CD4-positive, alpha-beta T cell (primary cell): ENCODE measurements at regions not wholly inside any gene's neighbourhood (a gene's known extent, or its start where the extent isn't known, plus 50 kb on each side); places are given as distances from the start of the nearest gene placed in this dataset.

Experiments used
- ATAC-seq: fragments of 200-7000 bp; cut with Tn5 transposase; one replicate; pipeline ENCODE4 v1.10.0; 2022; ENCODE audit warnings: mild to moderate bottlenecking; ENCODE audit not compliant: poor library complexity
- CTCF ChIA-PET: fragments of 350-600 bp; sonication (Branson Sonifier 250); formaldehyde crosslinking; loops from one replicate; lab custom pipeline; 2021; ENCODE audit warnings: antibody characterized with exemption, inconsistent platforms; lab: Charles Lee
- POLR2A ChIA-PET: fragments of 350-600 bp; sonication (Branson Sonifier 250); formaldehyde crosslinking; loops from one replicate; lab custom pipeline; 2021; ENCODE audit warnings: antibody characterized with exemption, inconsistent platforms; lab: Charles Lee
- DNase-seq, 14 experiments: peaks; one replicate each; pipeline ENCODE4 v3.0.0-alpha.2; 2013 to 2020; ENCODE audit warnings: mixed read lengths in 2 of 14
- H3K27ac ChIP-seq, 2 donors: one replicate each; pipeline versions ENCODE4 v1.5.1 to v1.7.0; 2013; ENCODE audit warnings: low read length in 2 of 2, low read depth in 1 of 2, mild to moderate bottlenecking in 1 of 2
- H3K27me3 ChIP-seq, 2 experiments: 1 replicate in 1 of 2; 2 replicates in 1 of 2; pipeline versions ENCODE4 v1.6.1 to v1.7.0; 2013; ENCODE audit warnings: low read length in 2 of 2, control low read depth in 1 of 2, mild to moderate bottlenecking in 1 of 2, moderate library complexity in 1 of 2; ENCODE audit not compliant: insufficient read depth in 2 of 2, control insufficient read depth in 1 of 2
- H3K36me3 ChIP-seq: one replicate; pipeline ENCODE4 v1.6.1; 2013; ENCODE audit warnings: low read length, control low read depth; ENCODE audit not compliant: insufficient read depth
- H3K4me1 ChIP-seq: one replicate; pipeline ENCODE4 v1.6.1; 2013; ENCODE audit warnings: low read length, control low read depth; ENCODE audit not compliant: insufficient read depth
- H3K4me3 ChIP-seq: one replicate; pipeline ENCODE4 v1.5.1; 2013; ENCODE audit warnings: mild to moderate bottlenecking, low read length, moderate library complexity
- H3K9me3 ChIP-seq, 2 experiments: 1 replicate in 1 of 2; 2 replicates in 1 of 2; pipeline versions ENCODE4 v1.6.1 to v1.7.0; 2013; ENCODE audit warnings: low read length in 2 of 2, mild to moderate bottlenecking in 2 of 2, control low read depth in 1 of 2, moderate library complexity in 1 of 2; ENCODE audit not compliant: control insufficient read depth in 1 of 2, insufficient read depth in 1 of 2
- H3K27ac Mint-ChIP-seq: one replicate; pipeline ENCODE4 v1.8.0; 2020; ENCODE audit warnings: mixed read lengths
- H3K27me3 Mint-ChIP-seq: one replicate; pipeline ENCODE4 v1.8.0; 2021; ENCODE audit warnings: mixed read lengths
- H3K36me3 Mint-ChIP-seq: one replicate; pipeline ENCODE4 v1.8.0; 2021; ENCODE audit warnings: low read depth, mixed read lengths
- H3K4me1 Mint-ChIP-seq: one replicate; pipeline ENCODE4 v1.8.0; 2021; ENCODE audit warnings: low read depth, mixed read lengths
- H3K4me3 Mint-ChIP-seq: one replicate; pipeline ENCODE4 v1.8.0; 2020; ENCODE audit warnings: mild to moderate bottlenecking, mixed read lengths
- H3K9me3 Mint-ChIP-seq: one replicate; pipeline ENCODE4 v1.8.0; 2020; ENCODE audit warnings: mixed read lengths
- CTCF ChIP-seq: fragments of 200-600 bp; IDR thresholded peaks from one replicate; pipeline ENCODE4 v1.8.0; 2022; ENCODE audit warnings: antibody characterized with exemption, mild to moderate bottlenecking
- intact Hi-C, 2 experiments: fragments of 100-400 bp; cut with DNase I in 1 of 2; cut with micrococcal nuclease in 1 of 2; formaldehyde crosslinking; loops; one replicate each; pipeline versions ENCODE4 v1.15.1 to v1.9.0; 2023 to 2025; cut with DNase I, micrococcal nuclease

GRCh38 chr1:222347627-222348026, 200.3 kb downstream of the HHIPL2 start:
- no peaks in the 10 kb centered on the region for H3K9me3 ChIP-seq
- CTCF ChIA-PET = no interaction called here
- H3K27ac Mint-ChIP-seq = no peak overlapping the region
- intact Hi-C loops = no loop called here
- no peaks in the 10 kb centered on the region for H3K36me3 ChIP-seq
- no peaks in the 10 kb centered on the region for H3K36me3 Mint-ChIP-seq
- H3K9me3 Mint-ChIP-seq = peaks cover 4% of the 10 kb centered on the region
- DNase-seq (no peak), ATAC-seq (no peak)
- no peaks in the 10 kb centered on the region for H3K27me3 Mint-ChIP-seq
- no peak overlapping the region for H3K27ac ChIP-seq
- H3K4me1 Mint-ChIP-seq = no peaks in the 10 kb centered on the region
- no peaks in the 10 kb centered on the region for H3K4me1 ChIP-seq
- no peaks in the 10 kb centered on the region for H3K27me3 ChIP-seq
- no peak for TF ChIP-seq CTCF
- POLR2A ChIA-PET = no interaction called here
- no peak overlapping the region for H3K4me3 ChIP-seq
- no peak overlapping the region for H3K4me3 Mint-ChIP-seq

GRCh38 chr1:222346955-222347354, 200.9 kb downstream of the HHIPL2 start:
- Mint-ChIP-seq H3K9me3 (peaks cover 4% of the 10 kb centered on the region), H3K36me3 (no peaks in the 10 kb centered on the region), H3K4me3 (no peak overlapping the region), H3K4me1 (no peaks in the 10 kb centered on the region), H3K27me3 (no peaks in the 10 kb centered on the region), H3K27ac (no peak overlapping the region)
- H3K27ac ChIP-seq = no peak overlapping the region
- CTCF ChIA-PET = no interaction called here
- no peaks in the 10 kb centered on the region for H3K4me1 ChIP-seq
- ATAC-seq (no peak), DNase-seq (no peak)
- no peak overlapping the region for H3K4me3 ChIP-seq
- H3K27me3 ChIP-seq = no peaks in the 10 kb centered on the region
- intact Hi-C loops = no loop called here
- no peaks in the 10 kb centered on the region for H3K36me3 ChIP-seq
- no peaks in the 10 kb centered on the region for H3K9me3 ChIP-seq
- no peak for TF ChIP-seq CTCF
- POLR2A ChIA-PET = no interaction called here

GRCh38 chr1:222339376-222339947, 208.4 kb downstream of the HHIPL2 start:
- Histone ChIP-seq H3K27me3 (no peaks in the 10 kb centered on the region), H3K36me3 (no peaks in the 10 kb centered on the region), H3K4me3 (no peak overlapping the region), H3K9me3 (no peaks in the 10 kb centered on the region), H3K27ac (no peak overlapping the region), H3K4me1 (no peaks in the 10 kb centered on the region)
- no peak for TF ChIP-seq CTCF
- no peaks in the 10 kb centered on the region for H3K27me3 Mint-ChIP-seq
- no peak overlapping the region for H3K4me3 Mint-ChIP-seq
- DNase-seq (no peak), ATAC-seq (no peak)
- ChIA-PET POLR2A (no interaction called here), CTCF (no interaction called here)
- intact Hi-C loops = no loop called here
- H3K36me3 Mint-ChIP-seq = no peaks in the 10 kb centered on the region
- no peaks in the 10 kb centered on the region for H3K9me3 Mint-ChIP-seq
- H3K4me1 Mint-ChIP-seq = no peaks in the 10 kb centered on the region
- H3K27ac Mint-ChIP-seq = no peak overlapping the region
